DMS153 (cell line): ENCODE measurements at regions not wholly inside any gene's neighbourhood (a gene's known extent, or its start where the extent isn't known, plus 50 kb on each side); places are given as distances from the start of the nearest gene placed in this dataset.
"Not testable (repeated sequence)": the region's sequence is repeated elsewhere in the genome, so short reads cannot be mapped to it uniquely, and the experiment has no call there.

Source experiments
- DNase-seq: peaks from one replicate; lab custom pipeline; 2025; lab: John Stamatoyannopoulos, UW

GRCh38 chr3:8356066-8356465 is 145.6 kb upstream of the LMCD1 start:
- not testable (repeated sequence) for DNase-seq

DNA sequence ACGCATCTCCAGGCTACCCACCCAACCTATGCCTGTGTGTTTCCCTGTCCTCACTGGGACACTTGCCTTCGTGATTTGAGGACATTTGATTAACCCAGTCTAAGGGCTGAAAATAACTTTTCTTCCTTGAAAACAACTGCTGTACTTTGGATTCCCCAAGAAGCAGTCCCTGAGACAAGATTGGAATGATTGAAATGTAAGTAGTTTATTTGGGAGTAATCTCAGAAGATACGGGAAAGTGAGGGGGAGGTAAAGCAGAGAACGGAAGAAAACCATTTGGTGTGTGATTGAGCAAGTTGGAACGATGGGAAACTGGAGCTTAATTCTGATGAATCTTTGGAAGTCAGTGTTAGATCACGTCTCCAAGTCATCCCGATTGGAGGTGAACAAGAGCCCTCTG is 143.8 kb upstream of the LMCD1 start:
- no peak for DNase-seq

GRCh38 chr3:8359133-8359532 is 142.5 kb upstream of the LMCD1 start:
- DNase-seq, result no peak

DNA sequence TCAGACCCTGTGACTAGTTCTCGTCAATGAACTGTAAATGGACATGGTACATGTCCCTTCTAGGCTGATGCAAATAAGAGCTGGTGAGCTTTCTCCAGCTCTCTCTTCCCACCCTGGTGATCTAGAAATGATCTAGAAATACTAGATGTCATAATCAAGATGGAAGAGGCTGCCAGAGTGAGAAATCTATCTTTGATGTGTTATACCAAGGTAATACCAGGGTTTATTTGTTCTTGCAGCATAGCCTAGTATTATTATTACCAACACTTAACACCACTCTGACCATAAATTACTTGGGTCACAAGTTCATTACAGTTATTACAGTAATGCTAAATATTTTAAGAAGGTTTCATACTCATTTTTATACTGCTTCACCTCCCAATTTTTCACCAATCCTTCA is 138.4 kb upstream of the LMCD1 start:
- DNase-seq, result no peak

DNA sequence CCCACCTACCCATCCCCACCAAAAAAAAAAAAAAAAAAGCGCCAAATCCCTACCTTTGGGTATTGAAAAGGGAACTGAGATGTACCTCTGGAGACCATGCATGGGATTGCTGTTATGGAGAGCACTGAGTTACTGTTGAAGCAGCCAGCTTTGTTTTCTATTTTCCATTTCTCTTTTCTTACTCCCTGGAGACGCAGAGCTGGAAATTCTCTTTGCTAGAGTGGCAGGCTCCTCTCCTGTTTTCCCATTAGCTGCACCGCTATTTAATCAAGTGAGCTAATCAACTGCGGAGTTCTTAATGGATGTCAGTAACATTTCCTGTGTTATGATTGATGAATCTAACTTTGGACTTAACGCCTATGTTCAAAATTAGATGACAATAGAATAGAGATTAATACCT is 136.1 kb upstream of the LMCD1 start:
- DNase-seq, result no peak

GRCh38 chr3:8366219-8366810 is 135.3 kb upstream of the LMCD1 start:
- DNase-seq, result no peak

DNA sequence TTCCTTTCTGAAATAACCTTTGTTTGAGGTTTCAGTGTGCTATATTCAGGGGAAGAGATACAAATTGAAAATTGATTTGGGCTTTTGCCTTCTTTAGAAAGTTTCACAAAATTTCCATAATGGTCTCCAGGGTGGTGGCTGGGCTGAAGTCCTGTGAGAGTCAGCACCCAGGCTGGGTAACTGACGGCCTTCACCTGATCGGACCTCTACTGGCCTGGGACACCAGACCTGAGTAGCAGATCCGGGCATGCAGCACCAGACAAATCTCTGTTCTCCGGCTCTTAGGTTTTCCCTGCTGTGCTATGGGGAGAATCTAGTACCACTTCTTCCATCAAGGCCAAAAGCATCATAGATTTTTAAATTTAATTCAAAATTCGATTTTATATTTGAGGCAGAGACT is 133.0 kb upstream of the LMCD1 start:
- DNase-seq, result no peak

- no peak for DNase-seq
Measured at GRCh38 chr3:8369638-8370037, 132.0 kb upstream of the LMCD1 start.

DNA sequence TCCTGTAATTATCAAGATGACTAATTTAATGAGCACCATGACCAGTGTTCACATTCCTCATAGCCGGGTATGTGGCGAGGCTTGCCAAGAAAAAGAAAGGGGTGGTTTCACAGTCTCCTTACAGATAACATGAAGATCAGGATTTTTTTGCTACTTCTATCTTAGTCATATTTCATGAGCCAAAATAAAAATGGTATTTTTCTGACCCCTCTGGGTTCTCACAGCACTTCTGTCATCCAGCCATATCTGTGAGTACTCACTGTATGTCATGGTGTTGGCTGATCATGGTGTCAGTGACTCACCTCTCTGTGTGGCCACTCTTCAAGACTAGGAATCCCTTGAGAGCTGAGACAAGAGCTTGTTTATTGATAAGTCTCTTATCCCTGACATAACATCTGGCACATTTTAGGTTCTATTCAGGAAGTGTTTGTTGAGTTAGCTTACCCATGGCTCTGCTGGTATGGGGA is 130.5 kb upstream of the LMCD1 start:
- DNase-seq, result no peak

- no peak for DNase-seq
Measured at GRCh38 chr3:8371960-8372463, 129.6 kb upstream of the LMCD1 start.

DNA sequence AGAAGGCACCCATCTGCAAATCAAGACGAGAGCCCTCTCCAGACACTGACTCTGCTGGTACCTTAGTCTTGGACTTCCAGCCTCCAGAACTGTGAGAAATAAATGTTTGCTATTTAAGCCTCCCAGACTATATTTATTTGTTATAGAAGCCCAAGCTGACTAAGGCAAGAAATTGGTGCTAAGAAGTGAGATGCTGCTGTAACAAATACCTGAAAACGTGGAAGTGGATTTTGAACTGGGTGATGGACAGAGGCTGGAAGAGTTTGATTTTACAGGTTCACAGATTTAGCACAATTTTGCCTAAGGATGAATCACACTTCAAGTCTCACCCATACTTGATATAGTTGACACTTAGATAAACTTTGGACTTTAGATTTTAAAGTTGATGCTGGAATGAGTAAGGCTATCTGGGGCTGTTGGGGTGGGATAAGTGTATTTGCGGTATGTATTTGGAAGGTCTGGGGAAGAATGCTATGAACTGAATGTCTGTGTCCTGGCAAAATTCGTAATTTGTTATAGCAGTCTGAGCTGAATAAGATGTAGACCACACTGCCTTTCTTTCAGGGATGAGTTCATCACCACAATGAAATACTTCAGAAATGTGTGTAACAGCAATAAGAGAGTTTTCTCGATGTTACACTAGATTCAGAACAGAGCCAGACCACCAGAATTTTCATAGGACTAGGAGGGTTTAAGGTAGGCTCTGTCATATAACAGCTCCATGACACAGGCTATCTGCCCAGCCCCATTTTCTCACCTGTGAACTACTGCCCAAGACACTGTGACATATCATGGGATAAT is 120.5 kb upstream of the LMCD1 start:
- no peak for DNase-seq

DNA sequence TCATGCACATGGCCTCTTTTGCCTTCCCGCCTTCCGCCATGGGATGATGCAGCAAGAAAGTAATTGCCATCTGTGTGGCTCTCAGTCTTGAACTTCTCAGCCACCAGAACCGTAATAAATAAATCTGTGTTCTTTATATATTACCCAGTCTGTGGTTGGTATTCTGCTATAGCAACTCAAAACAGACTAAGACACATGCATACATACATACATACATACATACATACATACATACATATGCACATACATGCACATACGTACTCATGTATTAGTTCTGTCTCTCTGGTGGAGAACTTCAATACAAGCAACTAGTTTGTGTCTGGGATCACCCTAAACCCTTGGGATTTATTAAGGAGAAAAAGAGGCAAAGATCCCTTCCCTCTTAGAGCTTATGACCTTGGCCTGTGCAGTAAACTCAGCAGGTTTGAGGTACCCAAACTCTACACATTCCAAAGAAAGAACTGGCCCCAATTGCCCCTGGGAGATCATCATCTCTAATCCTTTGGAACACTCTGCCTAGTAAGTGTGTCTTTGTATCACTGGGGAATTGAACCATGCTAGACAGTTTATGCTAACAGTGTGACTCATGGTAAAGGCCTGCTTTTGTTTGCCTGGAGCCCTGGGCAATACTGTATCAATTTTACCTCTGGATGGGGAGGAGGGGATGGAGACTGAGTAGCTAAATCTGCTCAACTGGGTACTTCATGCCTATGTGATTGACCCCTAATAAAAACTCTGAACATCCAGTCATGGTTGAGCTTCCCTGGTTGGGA is 115.6 kb upstream of the LMCD1 start:
- no peak for DNase-seq

DNA sequence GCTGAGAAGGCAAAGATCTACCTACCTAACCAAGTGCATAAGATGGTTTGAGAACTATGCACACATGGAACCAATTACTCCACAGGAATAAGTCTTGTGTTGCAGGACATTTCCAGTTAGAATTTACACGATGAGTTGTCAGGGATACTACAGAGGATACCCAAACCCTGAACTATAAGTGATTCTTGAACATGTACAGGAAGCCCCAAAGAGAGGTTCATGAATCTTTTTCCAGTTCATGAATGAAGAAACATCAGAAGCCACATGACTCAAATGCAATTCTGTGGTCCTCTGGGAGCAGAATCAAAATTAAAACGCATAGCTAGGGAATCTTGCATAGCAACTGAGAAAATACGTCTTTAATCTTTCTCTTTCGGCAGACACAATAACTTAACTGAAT is 114.1 kb upstream of the LMCD1 start:
- no peak for DNase-seq

GRCh38 chr3:8399686-8400085 is 101.9 kb upstream of the LMCD1 start:
- DNase-seq, result no peak

- DNase-seq, result no peak
Measured at GRCh38 chr3:8400911-8401310, 100.7 kb upstream of the LMCD1 start.

DNA sequence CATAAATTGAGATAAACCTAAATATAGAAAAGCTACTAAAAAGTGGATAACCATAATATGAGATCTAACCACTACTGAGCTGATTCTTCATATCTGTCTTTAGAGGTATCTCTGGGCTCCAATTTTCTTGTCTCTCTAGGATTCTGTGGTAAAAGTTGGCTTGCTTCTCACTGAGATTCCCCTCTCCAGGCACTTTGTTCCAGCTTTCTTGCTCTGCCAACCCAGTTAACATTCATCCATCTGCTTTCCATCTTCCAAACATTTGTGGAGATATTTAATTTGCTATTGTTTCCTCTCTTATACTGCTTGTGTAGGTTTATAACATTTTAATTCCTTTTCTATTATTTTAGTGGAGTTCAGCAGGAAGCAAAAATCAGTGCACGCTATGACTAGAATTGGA is 97.6 kb upstream of the LMCD1 start:
- no peak for DNase-seq

DNA sequence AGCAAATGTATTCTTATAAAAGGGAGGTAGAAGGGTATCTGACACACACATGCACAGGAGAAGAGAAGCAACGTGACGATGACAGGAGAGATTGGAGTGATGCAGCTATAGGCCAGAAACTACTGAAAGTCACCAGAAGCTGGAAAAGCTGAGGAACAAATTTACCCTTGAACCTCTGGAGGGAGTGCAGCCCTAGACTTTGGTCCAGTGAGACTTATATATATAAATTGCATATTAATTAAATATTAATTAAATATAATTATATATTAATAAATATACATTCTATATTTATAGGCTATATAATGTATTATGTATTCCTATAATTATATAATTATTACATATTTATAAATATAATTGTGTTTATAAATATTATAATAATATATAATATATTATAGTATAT is 96.5 kb upstream of the LMCD1 start:
- DNase-seq, result no peak

GRCh38 chr3:8406479-8406878 is 95.1 kb upstream of the LMCD1 start:
- no peak for DNase-seq

GRCh38 chr3:8413337-8413926 is 88.2 kb upstream of the LMCD1 start:
- DNase-seq, result no peak

DNA sequence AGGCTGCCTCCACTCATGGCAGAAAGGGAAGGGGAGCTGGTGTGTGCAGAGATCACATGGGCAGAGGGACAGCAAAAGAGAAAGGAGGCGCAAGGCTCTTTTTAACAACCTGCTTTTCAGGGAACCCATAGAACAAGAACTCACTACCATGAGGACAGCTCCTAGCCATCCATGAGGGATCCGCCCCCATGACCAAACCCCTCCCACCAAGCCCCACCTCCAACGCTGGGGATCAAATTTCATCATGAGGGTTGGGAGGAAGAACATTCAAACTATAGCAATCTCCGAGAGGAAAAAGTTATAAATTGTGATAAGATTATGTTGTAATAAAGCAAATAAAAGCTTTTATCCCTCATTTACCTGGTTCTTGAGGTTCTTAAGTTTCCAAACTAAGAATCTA is 84.7 kb upstream of the LMCD1 start:
- DNase-seq, result no peak

- DNase-seq, result no peak
Measured at GRCh38 chr3:8420612-8421011, 81.0 kb upstream of the LMCD1 start.

GRCh38 chr3:8421267-8421666 is 80.4 kb upstream of the LMCD1 start:
- DNase-seq, result no peak
